CD4-positive, alpha-beta T cell (primary cell): ENCODE measurements at regions not wholly inside any gene's neighbourhood (a gene's known extent, or its start where the extent isn't known, plus 50 kb on each side); places are given as distances from the start of the nearest gene placed in this dataset.

Experiments
- ATAC-seq: fragments of 200-7000 bp; cut with Tn5 transposase; one replicate; pipeline ENCODE4 v1.10.0; 2022; ENCODE audit warnings: mild to moderate bottlenecking; ENCODE audit not compliant: poor library complexity
- CTCF ChIA-PET: fragments of 350-600 bp; sonication (Branson Sonifier 250); formaldehyde crosslinking; loops from one replicate; lab custom pipeline; 2021; ENCODE audit warnings: antibody characterized with exemption, inconsistent platforms; lab: Charles Lee
- POLR2A ChIA-PET: fragments of 350-600 bp; sonication (Branson Sonifier 250); formaldehyde crosslinking; loops from one replicate; lab custom pipeline; 2021; ENCODE audit warnings: antibody characterized with exemption, inconsistent platforms; lab: Charles Lee
- DNase-seq, 14 experiments: peaks; one replicate each; pipeline ENCODE4 v3.0.0-alpha.2; 2013 to 2020; ENCODE audit warnings: mixed read lengths in 2 of 14
- H3K27ac ChIP-seq, 2 donors: one replicate each; pipeline versions ENCODE4 v1.5.1 to v1.7.0; 2013; ENCODE audit warnings: low read length in 2 of 2, low read depth in 1 of 2, mild to moderate bottlenecking in 1 of 2
- H3K27me3 ChIP-seq, 2 experiments: 1 replicate in 1 of 2; 2 replicates in 1 of 2; pipeline versions ENCODE4 v1.6.1 to v1.7.0; 2013; ENCODE audit warnings: low read length in 2 of 2, control low read depth in 1 of 2, mild to moderate bottlenecking in 1 of 2, moderate library complexity in 1 of 2; ENCODE audit not compliant: insufficient read depth in 2 of 2, control insufficient read depth in 1 of 2
- H3K36me3 ChIP-seq: one replicate; pipeline ENCODE4 v1.6.1; 2013; ENCODE audit warnings: low read length, control low read depth; ENCODE audit not compliant: insufficient read depth
- H3K4me1 ChIP-seq: one replicate; pipeline ENCODE4 v1.6.1; 2013; ENCODE audit warnings: low read length, control low read depth; ENCODE audit not compliant: insufficient read depth
- H3K4me3 ChIP-seq: one replicate; pipeline ENCODE4 v1.5.1; 2013; ENCODE audit warnings: mild to moderate bottlenecking, low read length, moderate library complexity
- H3K9me3 ChIP-seq, 2 experiments: 1 replicate in 1 of 2; 2 replicates in 1 of 2; pipeline versions ENCODE4 v1.6.1 to v1.7.0; 2013; ENCODE audit warnings: low read length in 2 of 2, mild to moderate bottlenecking in 2 of 2, control low read depth in 1 of 2, moderate library complexity in 1 of 2; ENCODE audit not compliant: control insufficient read depth in 1 of 2, insufficient read depth in 1 of 2
- H3K27ac Mint-ChIP-seq: one replicate; pipeline ENCODE4 v1.8.0; 2020; ENCODE audit warnings: mixed read lengths
- H3K27me3 Mint-ChIP-seq: one replicate; pipeline ENCODE4 v1.8.0; 2021; ENCODE audit warnings: mixed read lengths
- H3K36me3 Mint-ChIP-seq: one replicate; pipeline ENCODE4 v1.8.0; 2021; ENCODE audit warnings: low read depth, mixed read lengths
- H3K4me1 Mint-ChIP-seq: one replicate; pipeline ENCODE4 v1.8.0; 2021; ENCODE audit warnings: low read depth, mixed read lengths
- H3K4me3 Mint-ChIP-seq: one replicate; pipeline ENCODE4 v1.8.0; 2020; ENCODE audit warnings: mild to moderate bottlenecking, mixed read lengths
- H3K9me3 Mint-ChIP-seq: one replicate; pipeline ENCODE4 v1.8.0; 2020; ENCODE audit warnings: mixed read lengths
- intact Hi-C, 2 experiments: fragments of 100-400 bp; cut with DNase I in 1 of 2; cut with micrococcal nuclease in 1 of 2; formaldehyde crosslinking; loops; one replicate each; pipeline versions ENCODE4 v1.15.1 to v1.9.0; 2023 to 2025; cut with DNase I, micrococcal nuclease
- TF ChIP-seq, protein P1 (sequence below): fragments of 200-600 bp; IDR thresholded peaks from one replicate; pipeline ENCODE4 v1.8.0; 2022; ENCODE audit warnings: antibody characterized with exemption, mild to moderate bottlenecking

DNA sequence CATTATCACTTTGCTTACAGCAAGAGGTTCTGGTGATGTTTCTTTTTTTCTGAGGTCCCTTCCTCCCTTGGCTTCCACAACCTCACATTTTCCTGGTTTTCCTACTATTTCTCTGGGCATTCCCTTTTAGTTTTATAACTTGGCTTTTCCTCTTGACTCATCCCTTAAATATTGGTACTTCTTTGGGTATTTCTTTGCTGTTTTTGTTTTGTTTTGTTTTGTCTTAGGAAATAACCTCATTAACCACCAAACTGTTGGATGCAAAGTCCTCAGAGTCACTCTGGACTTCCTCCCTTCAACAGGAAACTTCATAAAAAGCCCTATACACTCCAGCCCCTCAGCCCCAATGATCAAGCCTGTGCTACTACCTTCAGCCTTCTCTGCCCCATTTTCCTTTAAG lies 211.1 kb downstream of the DUSP10 start:
- ChIA-PET CTCF (no interaction called here), POLR2A (no interaction called here)
- Histone ChIP-seq H3K27ac (no peak overlapping the region), H3K36me3 (no peaks in the 10 kb centered on the region), H3K4me1 (no peaks in the 10 kb centered on the region), H3K9me3 (no peaks in the 10 kb centered on the region), H3K4me3 (no peak overlapping the region), H3K27me3 (peaks cover 0 to 8% of the 10 kb centered on the region in 2 experiments)
- no peak for DNase-seq
- H3K4me3 Mint-ChIP-seq, result no peak overlapping the region
- H3K36me3 Mint-ChIP-seq, result no peaks in the 10 kb centered on the region
- TF ChIP-seq, protein P1, sequence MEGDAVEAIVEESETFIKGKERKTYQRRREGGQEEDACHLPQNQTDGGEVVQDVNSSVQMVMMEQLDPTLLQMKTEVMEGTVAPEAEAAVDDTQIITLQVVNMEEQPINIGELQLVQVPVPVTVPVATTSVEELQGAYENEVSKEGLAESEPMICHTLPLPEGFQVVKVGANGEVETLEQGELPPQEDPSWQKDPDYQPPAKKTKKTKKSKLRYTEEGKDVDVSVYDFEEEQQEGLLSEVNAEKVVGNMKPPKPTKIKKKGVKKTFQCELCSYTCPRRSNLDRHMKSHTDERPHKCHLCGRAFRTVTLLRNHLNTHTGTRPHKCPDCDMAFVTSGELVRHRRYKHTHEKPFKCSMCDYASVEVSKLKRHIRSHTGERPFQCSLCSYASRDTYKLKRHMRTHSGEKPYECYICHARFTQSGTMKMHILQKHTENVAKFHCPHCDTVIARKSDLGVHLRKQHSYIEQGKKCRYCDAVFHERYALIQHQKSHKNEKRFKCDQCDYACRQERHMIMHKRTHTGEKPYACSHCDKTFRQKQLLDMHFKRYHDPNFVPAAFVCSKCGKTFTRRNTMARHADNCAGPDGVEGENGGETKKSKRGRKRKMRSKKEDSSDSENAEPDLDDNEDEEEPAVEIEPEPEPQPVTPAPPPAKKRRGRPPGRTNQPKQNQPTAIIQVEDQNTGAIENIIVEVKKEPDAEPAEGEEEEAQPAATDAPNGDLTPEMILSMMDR, result no peak
- intact Hi-C loops, result no loop called here
- no peak overlapping the region for H3K27ac Mint-ChIP-seq
- no peak for ATAC-seq
- H3K9me3 Mint-ChIP-seq, result no peaks in the 10 kb centered on the region
- no peaks in the 10 kb centered on the region for H3K4me1 Mint-ChIP-seq
- peaks cover 19% of the 10 kb centered on the region for H3K27me3 Mint-ChIP-seq

DNA sequence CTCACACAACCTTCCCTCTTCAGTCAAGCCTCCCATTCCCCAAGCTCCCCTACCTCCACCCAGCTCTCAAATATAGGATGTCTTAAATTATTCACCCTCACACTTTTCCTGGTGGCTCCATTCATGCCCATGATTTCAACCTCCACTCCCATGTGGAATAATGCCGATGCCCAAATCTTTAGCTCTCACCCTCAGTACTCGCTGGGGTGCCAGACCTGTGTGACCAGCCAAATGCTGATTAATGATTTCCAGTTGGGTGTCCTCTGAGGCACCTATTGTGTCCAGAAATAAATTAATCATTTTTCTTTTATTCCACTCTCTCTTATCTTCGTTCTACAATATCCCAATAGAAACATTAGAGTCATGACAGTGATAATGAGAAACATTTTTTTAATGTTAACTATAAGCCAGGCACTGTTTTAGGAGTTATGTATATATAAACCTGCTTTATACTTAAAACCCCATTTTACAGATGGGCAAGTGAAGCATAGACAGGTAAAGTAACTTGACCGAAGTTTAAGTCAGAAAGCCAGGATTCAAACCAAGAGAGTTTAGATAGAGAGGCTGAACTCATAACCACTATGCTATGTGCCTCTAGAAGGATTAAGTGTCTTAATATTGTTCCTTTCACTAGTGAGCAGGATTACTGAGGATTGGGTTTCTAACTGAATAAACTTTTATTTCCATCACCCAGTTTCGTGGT lies 209.7 kb downstream of the DUSP10 start:
- Mint-ChIP-seq H3K36me3 (no peaks in the 10 kb centered on the region), H3K4me1 (no peaks in the 10 kb centered on the region), H3K9me3 (no peaks in the 10 kb centered on the region), H3K27me3 (peaks cover 30% of the 10 kb centered on the region), H3K4me3 (no peak overlapping the region), H3K27ac (no peak overlapping the region)
- POLR2A ChIA-PET, result interaction anchor here (0.6 kb wide), 1 partner anchor 16 kb away, joined by 3 read pairs; no protein-coding TSS in a partner anchor
- H3K4me1 ChIP-seq, result no peaks in the 10 kb centered on the region
- no peaks in the 10 kb centered on the region for H3K9me3 ChIP-seq
- H3K36me3 ChIP-seq, result no peaks in the 10 kb centered on the region
- peaks cover 0 to 12% of the 10 kb centered on the region in 2 experiments for H3K27me3 ChIP-seq
- ATAC-seq (no peak), DNase-seq (no peak)
- intact Hi-C loops, result no loop called here
- TF ChIP-seq, protein P1, result no peak
- CTCF ChIA-PET, result no interaction called here
- no peak overlapping the region for H3K4me3 ChIP-seq
- no peak overlapping the region for H3K27ac ChIP-seq

DNA sequence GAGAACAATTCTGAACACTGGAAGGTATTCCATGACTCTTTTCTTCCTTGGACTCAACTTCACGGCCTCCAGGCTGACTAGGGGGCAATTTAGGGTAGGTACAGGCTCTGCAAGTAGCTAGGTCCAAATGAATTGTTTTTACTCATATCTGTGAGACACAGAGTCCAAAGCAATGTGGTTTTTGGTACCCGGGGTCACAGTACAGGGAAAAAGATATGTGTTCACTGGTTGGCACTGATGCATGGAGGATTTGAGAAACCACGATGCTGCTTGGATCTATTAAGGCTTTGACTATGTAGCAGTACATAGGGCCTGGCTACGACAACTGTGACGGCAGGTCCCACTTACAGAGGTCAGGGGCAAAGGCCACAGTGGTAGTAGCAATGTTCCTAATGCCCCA lies 200.6 kb downstream of the DUSP10 start:
- H3K9me3 Mint-ChIP-seq, result no peaks in the 10 kb centered on the region
- no peak overlapping the region for H3K4me3 Mint-ChIP-seq
- intact Hi-C loops, result no loop called here
- Histone ChIP-seq H3K9me3 (no peaks in the 10 kb centered on the region), H3K4me3 (no peak overlapping the region), H3K36me3 (no peaks in the 10 kb centered on the region), H3K27me3 (peaks cover 0 to 4% of the 10 kb centered on the region in 2 experiments), H3K27ac (no peak overlapping the region), H3K4me1 (no peaks in the 10 kb centered on the region)
- no peak overlapping the region for H3K27ac Mint-ChIP-seq
- H3K36me3 Mint-ChIP-seq, result no peaks in the 10 kb centered on the region
- peaks cover 27% of the 10 kb centered on the region for H3K27me3 Mint-ChIP-seq
- TF ChIP-seq, protein P1, result no peak
- CTCF ChIA-PET, result no interaction called here
- DNase-seq, result no peak
- POLR2A ChIA-PET, result no interaction called here
- ATAC-seq, result no peak
- no peaks in the 10 kb centered on the region for H3K4me1 Mint-ChIP-seq
